ENCODE measurements at regions not wholly inside any gene's neighbourhood (a gene's known extent, or its start where the extent isn't known, plus 50 kb on each side); places are given as distances from the start of the nearest gene placed in this dataset.

DNA sequence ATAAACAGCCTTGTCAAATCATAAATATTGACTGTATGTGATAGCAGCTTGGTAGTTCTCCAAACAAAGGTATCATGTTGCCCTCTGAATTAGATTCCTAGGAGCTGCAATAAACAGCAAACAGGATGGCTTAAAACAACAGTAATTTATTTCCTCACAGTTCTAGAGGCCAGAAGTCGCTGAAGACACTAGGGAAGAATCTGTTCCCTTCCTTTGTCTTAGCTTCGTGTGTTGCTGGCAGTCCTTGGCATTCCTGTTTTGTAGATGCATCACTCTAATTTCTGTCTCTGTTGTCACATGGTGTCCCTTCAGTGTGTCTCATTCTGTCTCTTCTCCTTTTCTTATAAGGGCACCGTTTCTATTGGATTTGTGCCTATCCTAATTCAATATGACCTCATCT, 679.3 kb downstream of the OTOL1 start:
- H3K4me3 ChIP-seq (ENCODE audit: low read depth, low read length) = no peak overlapping the region
- TF ChIP-seq, protein P1, sequence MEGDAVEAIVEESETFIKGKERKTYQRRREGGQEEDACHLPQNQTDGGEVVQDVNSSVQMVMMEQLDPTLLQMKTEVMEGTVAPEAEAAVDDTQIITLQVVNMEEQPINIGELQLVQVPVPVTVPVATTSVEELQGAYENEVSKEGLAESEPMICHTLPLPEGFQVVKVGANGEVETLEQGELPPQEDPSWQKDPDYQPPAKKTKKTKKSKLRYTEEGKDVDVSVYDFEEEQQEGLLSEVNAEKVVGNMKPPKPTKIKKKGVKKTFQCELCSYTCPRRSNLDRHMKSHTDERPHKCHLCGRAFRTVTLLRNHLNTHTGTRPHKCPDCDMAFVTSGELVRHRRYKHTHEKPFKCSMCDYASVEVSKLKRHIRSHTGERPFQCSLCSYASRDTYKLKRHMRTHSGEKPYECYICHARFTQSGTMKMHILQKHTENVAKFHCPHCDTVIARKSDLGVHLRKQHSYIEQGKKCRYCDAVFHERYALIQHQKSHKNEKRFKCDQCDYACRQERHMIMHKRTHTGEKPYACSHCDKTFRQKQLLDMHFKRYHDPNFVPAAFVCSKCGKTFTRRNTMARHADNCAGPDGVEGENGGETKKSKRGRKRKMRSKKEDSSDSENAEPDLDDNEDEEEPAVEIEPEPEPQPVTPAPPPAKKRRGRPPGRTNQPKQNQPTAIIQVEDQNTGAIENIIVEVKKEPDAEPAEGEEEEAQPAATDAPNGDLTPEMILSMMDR (IDR thresholded peaks at IDR 0.05; ENCODE audit: control insufficient read depth, extremely low read depth, insufficient read depth) = no peak
- DNase-seq (ENCODE audit: low read depth) = no peak

DNA sequence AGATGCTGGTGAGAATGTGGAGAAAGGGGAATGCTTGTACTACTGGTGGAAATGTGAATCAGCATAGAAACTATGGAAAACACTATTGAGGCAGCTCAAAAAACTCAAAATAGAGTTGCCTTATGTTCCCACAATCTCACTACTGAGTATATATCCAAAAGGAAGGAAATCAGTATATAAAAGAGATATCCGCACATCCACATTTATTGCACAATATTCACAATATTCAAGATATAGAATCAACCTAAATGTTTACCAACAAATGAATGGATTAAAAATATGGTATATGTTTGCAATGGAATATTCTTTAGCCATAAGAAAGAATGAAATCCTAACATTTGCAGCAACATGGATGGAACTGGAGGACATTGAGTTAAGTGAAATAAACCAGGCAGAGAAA, 686.8 kb downstream of the OTOL1 start:
- TF ChIP-seq, protein P1 (IDR thresholded peaks at IDR 0.05; ENCODE audit: control insufficient read depth, extremely low read depth, insufficient read depth) = no peak

DNA sequence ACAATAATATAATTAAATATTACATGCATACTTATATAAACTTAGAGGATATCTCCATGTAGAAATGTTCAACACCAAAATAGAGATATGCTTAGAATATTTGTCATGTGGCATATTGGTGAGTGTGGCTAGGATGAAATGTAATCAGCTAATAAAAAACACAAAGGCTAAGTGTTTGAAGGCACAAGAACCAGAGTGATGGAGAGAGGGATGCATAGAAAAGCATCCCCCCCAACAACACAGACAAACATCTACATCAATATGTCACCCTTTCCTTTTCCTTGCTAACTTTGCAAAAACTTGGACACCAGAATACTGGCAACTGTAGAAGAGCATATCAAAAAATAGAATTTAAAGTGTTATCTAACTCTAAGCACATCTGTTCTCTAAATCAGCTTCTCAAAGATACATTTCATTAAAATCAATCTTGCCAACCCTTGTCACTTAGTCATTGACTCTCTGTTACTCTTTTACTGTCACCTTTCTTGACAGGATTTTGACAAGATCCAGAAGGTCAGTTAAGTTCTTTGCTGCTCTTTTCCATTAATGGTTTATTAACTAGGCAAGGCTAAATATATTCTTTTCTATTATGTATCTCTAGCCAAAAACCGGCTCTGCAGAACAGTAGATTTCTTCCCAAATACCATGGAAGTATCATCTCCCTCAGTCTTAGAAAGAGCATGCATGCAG, 695.9 kb downstream of the OTOL1 start:
- TF ChIP-seq, protein P1 (IDR thresholded peaks at IDR 0.05; ENCODE audit: control insufficient read depth, extremely low read depth, insufficient read depth) = no peak
- no peak for DNase-seq (ENCODE audit: low read depth)
- no peak overlapping the region for H3K4me3 ChIP-seq (ENCODE audit: low read depth, low read length)

More for the DNA sequence above, 686.8 kb downstream of the OTOL1 start:
- DNase-seq (ENCODE audit: low read depth) = no peak
- no peak overlapping the region for H3K4me3 ChIP-seq (ENCODE audit: low read depth, low read length)

DNA sequence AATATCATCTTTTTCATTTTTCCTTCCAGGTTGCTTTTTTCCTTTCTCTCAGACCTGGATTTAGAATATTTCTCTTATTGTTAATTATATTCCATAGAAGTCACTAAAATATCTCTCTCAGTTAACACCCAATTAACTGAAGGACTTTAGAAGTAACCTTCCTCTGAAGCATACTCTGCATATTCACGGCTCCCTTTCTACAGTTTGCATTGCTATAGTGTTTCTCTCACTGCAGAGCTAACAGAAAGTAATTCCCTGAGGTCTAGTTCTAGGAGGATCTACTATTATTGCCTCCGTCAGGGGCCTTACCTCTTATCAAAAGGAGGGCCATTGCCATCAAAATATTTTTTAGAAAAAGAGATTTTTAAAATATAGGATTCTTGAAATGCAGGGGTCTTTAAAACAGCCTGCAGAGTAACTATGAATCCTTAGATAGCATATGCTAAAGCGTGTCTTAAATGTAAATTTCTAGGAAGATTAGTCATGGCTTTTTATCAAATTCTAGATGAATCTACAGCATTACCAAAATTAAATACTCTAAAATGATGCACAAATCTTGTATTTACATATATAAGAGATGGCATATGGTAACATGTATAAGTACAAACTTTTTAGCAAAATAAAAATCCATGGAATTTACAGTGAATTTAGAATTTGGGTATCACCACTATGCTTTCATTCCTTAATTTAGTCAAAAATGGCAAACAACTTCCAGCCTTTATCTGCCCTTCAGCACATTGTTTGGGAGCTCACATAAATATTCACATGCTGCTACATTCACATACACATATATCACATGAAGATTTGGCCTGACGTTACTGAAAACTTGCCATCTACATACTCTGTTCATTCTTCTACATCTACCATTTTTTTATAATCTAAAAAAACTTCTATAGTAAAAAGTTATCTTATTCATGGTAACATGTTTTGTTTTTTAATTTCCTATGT, 696.8 kb downstream of the OTOL1 start:
- no peak for DNase-seq (ENCODE audit: low read depth)
- TF ChIP-seq, protein P1 (IDR thresholded peaks at IDR 0.05; ENCODE audit: control insufficient read depth, extremely low read depth, insufficient read depth) = no peak

DNA sequence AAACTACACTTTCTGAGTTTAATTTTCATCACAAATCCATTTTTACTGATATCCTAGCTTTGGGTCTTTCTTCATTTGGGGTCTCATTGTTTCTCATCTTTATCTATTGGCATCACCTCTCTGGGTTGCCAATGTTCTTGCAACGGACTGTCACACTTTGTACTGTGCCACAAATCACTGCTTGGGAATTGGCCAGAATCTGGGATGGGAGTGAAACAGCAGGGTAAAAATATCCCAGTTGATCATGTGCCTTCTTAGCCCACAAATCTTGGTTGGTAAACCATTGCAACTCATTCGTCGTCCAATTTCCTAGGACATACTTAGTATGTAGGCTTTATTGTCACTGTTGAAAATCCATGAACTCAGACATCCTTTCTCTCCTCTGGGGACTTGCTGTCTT, 698.5 kb downstream of the OTOL1 start:
- no peak for DNase-seq (ENCODE audit: low read depth)
- no peak overlapping the region for H3K4me3 ChIP-seq (ENCODE audit: low read depth, low read length)
- TF ChIP-seq, protein P1 (IDR thresholded peaks at IDR 0.05; ENCODE audit: control insufficient read depth, extremely low read depth, insufficient read depth) = no peak

More for the DNA sequence above, 696.8 kb downstream of the OTOL1 start:
- no peak overlapping the region for H3K4me3 ChIP-seq (ENCODE audit: low read depth, low read length)

DNA sequence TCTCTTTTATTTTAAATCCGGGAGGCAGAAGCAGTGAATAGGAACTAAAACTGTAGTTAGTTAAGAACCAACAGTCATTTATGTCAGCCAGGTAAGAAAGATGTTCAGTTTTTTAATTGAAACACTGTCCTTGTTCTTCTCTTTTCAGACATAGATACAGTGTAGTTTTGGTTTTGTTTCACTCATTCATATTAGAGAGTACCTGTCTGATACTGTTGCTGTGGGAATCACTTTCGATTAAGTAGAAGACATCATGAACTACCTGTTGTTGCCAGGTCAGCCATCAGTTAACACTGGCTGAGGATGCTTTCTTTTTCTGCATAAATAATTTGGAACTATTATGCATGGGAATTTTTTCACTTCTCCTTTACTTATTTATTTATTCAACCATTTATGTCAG, 700.4 kb downstream of the OTOL1 start:
- DNase-seq (ENCODE audit: low read depth) = no peak
- TF ChIP-seq, protein P1 (IDR thresholded peaks at IDR 0.05; ENCODE audit: control insufficient read depth, extremely low read depth, insufficient read depth) = no peak
- H3K4me3 ChIP-seq (ENCODE audit: low read depth, low read length) = no peak overlapping the region

All from LNCaP clone FGC (cell line).